BLaER1 treated with 17β-estradiol and CSF1 and Interleukin-3, amounts not matched to agents 10 nM and 100 nM (cell line): ENCODE measurements at regions not wholly inside any gene's neighbourhood (a gene's known extent, or its start where the extent isn't known, plus 50 kb on each side); places are given as distances from the start of the nearest gene placed in this dataset.

Experiments used
- H3K27ac ChIP-seq, 11 experiments: shearing (Covaris generic); formaldehyde crosslinking; 2 replicates each; pipeline ENCODE4 v1.8.1; 2022
- H3K27me3 ChIP-seq, 11 experiments: shearing (Covaris generic); formaldehyde crosslinking; 2 replicates each; pipeline ENCODE4 v1.8.1; 2022
- H3K36me3 ChIP-seq, 11 experiments: shearing (Covaris generic); formaldehyde crosslinking; 2 replicates each; pipeline ENCODE4 v1.8.1; 2022
- H3K4me1 ChIP-seq, 10 experiments: shearing (Covaris generic); formaldehyde crosslinking; 2 replicates each; pipeline ENCODE4 v1.8.1; 2022
- H3K4me2 ChIP-seq, 11 experiments: shearing (Covaris generic); formaldehyde crosslinking; 2 replicates each; pipeline ENCODE4 v1.8.1; 2022
- H3K4me3 ChIP-seq, 10 experiments: shearing (Covaris generic); formaldehyde crosslinking; 2 replicates each; pipeline ENCODE4 v1.8.1; 2022
- H3K9ac ChIP-seq, 11 experiments: shearing (Covaris generic); formaldehyde crosslinking; 2 replicates each; pipeline ENCODE4 v1.8.1; 2022
- H3K9me3 ChIP-seq, 11 experiments: shearing (Covaris generic); formaldehyde crosslinking; replicated peaks in 1 of 11; 2 replicates each; pipeline ENCODE4 v1.8.1; 2022
- H4K20me1 ChIP-seq, 11 experiments: shearing (Covaris generic); formaldehyde crosslinking; 2 replicates each; pipeline ENCODE4 v1.8.1; 2022
- Cebpa-rat ChIP-seq, 11 experiments: shearing (Covaris generic); IDR thresholded peaks; 2 replicates each; pipeline ENCODE4 v1.8.1; 2022

GRCh38 chr5:122237906-122238305 lies 74.1 kb upstream of the SNCAIP start:
- no peak overlapping the region for H3K9ac ChIP-seq

GRCh38 chr5:122252319-122252718 lies 59.7 kb upstream of the SNCAIP start:
- H3K4me1 ChIP-seq, result no peaks in the 10 kb centered on the region
- H3K9me3 ChIP-seq, result peaks cover 14 to 33% (median 24%) of the 10 kb centered on the region in 11 experiments
- no peak overlapping the region for H3K4me3 ChIP-seq
- H3K27ac ChIP-seq, result no peak overlapping the region
- no peak overlapping the region for H3K4me2 ChIP-seq
- TF ChIP-seq Cebpa-rat (IDR thresholded peaks at IDR 0.05), result no peak
- H4K20me1 ChIP-seq, result no peaks in the 10 kb centered on the region
- H3K36me3 ChIP-seq, result no peaks in the 10 kb centered on the region
- no peak overlapping the region for H3K9ac ChIP-seq
- no peaks in the 10 kb centered on the region for H3K27me3 ChIP-seq

More at GRCh38 chr5:122237906-122238305, 74.1 kb upstream of the SNCAIP start:
- no peak for TF ChIP-seq Cebpa-rat (IDR thresholded peaks at IDR 0.05)
- Histone ChIP-seq H3K4me3 (no peak overlapping the region), H4K20me1 (no peaks in the 10 kb centered on the region), H3K27me3 (no peaks in the 10 kb centered on the region), H3K36me3 (no peaks in the 10 kb centered on the region), H3K4me1 (peaks cover 0 to 5% (median 0%) of the 10 kb centered on the region in 10 experiments; a peak in 2 of 20 replicates), H3K9me3 (no peaks in the 10 kb centered on the region; a peak in 1 of 22 replicates), H3K27ac (no peak overlapping the region), H3K4me2 (no peak overlapping the region)

GRCh38 chr5:122253794-122254193 lies 58.2 kb upstream of the SNCAIP start:
- no peak overlapping the region for H3K4me2 ChIP-seq
- H3K4me3 ChIP-seq, result no peak overlapping the region
- H3K4me1 ChIP-seq, result no peaks in the 10 kb centered on the region
- no peak for TF ChIP-seq Cebpa-rat (IDR thresholded peaks at IDR 0.05)
- H3K9ac ChIP-seq, result no peak overlapping the region
- H3K9me3 ChIP-seq, result peaks cover 24 to 47% (median 34%) of the 10 kb centered on the region in 11 experiments
- H4K20me1 ChIP-seq, result no peaks in the 10 kb centered on the region
- H3K27me3 ChIP-seq, result no peaks in the 10 kb centered on the region
- no peak overlapping the region for H3K27ac ChIP-seq
- H3K36me3 ChIP-seq, result no peaks in the 10 kb centered on the region

GRCh38 chr5:122256388-122256787 lies 55.6 kb upstream of the SNCAIP start:
- TF ChIP-seq Cebpa-rat (IDR thresholded peaks at IDR 0.05), result no peak
- H3K4me3 ChIP-seq, result no peak overlapping the region
- no peaks in the 10 kb centered on the region for H3K36me3 ChIP-seq
- H3K4me1 ChIP-seq, result no peaks in the 10 kb centered on the region
- peaks cover 24 to 47% (median 34%) of the 10 kb centered on the region in 11 experiments for H3K9me3 ChIP-seq
- H3K27me3 ChIP-seq, result no peaks in the 10 kb centered on the region
- no peak overlapping the region for H3K27ac ChIP-seq
- H3K9ac ChIP-seq, result no peak overlapping the region
- no peaks in the 10 kb centered on the region for H4K20me1 ChIP-seq
- no peak overlapping the region for H3K4me2 ChIP-seq

- H3K27ac ChIP-seq, result no peak overlapping the region
- no peak for TF ChIP-seq Cebpa-rat (IDR thresholded peaks at IDR 0.05)
Observed at GRCh38 chr5:122257000-122257399, 55.0 kb upstream of the SNCAIP start.

GRCh38 chr5:122258241-122258640 lies 53.8 kb upstream of the SNCAIP start:
- Histone ChIP-seq H3K36me3 (no peaks in the 10 kb centered on the region), H4K20me1 (no peaks in the 10 kb centered on the region), H3K4me3 (no peak overlapping the region), H3K9ac (no peak overlapping the region), H3K27me3 (no peaks in the 10 kb centered on the region), H3K27ac (no peak overlapping the region), H3K4me1 (peaks cover 0 to 6% (median 0%) of the 10 kb centered on the region in 10 experiments; a peak in 5 of 20 replicates), H3K9me3 (peaks cover 22 to 36% (median 34%) of the 10 kb centered on the region in 11 experiments), H3K4me2 (no peak overlapping the region)
- no peak for TF ChIP-seq Cebpa-rat (IDR thresholded peaks at IDR 0.05)

More at GRCh38 chr5:122257000-122257399, 55.0 kb upstream of the SNCAIP start:
- H3K4me1 ChIP-seq, result no peaks in the 10 kb centered on the region
- no peak overlapping the region for H3K4me3 ChIP-seq
- H3K36me3 ChIP-seq, result no peaks in the 10 kb centered on the region
- H4K20me1 ChIP-seq, result no peaks in the 10 kb centered on the region
- no peaks in the 10 kb centered on the region for H3K27me3 ChIP-seq
- peaks cover 24 to 47% (median 34%) of the 10 kb centered on the region in 11 experiments for H3K9me3 ChIP-seq
- no peak overlapping the region for H3K4me2 ChIP-seq
- no peak overlapping the region for H3K9ac ChIP-seq

- no peak for TF ChIP-seq Cebpa-rat (IDR thresholded peaks at IDR 0.05)
- Histone ChIP-seq H3K9ac (no peak overlapping the region), H4K20me1 (no peaks in the 10 kb centered on the region), H3K4me1 (peaks cover 0 to 6% (median 0%) of the 10 kb centered on the region in 10 experiments; a peak in 5 of 20 replicates), H3K27ac (no peak overlapping the region), H3K4me3 (no peak overlapping the region), H3K9me3 (peaks cover 22 to 36% (median 34%) of the 10 kb centered on the region in 11 experiments), H3K36me3 (no peaks in the 10 kb centered on the region), H3K27me3 (no peaks in the 10 kb centered on the region), H3K4me2 (no peak overlapping the region)
Observed at GRCh38 chr5:122258840-122259239, 53.2 kb upstream of the SNCAIP start.

- no peak overlapping the region for H3K27ac ChIP-seq
- no peak overlapping the region for H3K4me3 ChIP-seq
- no peaks in the 10 kb centered on the region for H3K27me3 ChIP-seq
- peaks cover 0 to 6% (median 0%) of the 10 kb centered on the region in 10 experiments; a peak in 5 of 20 replicates for H3K4me1 ChIP-seq
- no peak overlapping the region for H3K9ac ChIP-seq
- H3K4me2 ChIP-seq, result no peak overlapping the region
- no peaks in the 10 kb centered on the region for H3K36me3 ChIP-seq
- no peaks in the 10 kb centered on the region for H4K20me1 ChIP-seq
- peaks cover 22 to 36% (median 34%) of the 10 kb centered on the region in 11 experiments for H3K9me3 ChIP-seq
- TF ChIP-seq Cebpa-rat (IDR thresholded peaks at IDR 0.05), result no peak
Observed at GRCh38 chr5:122259995-122260394, 52.0 kb upstream of the SNCAIP start.

GRCh38 chr5:122262103-122262502 lies 49.9 kb upstream of the SNCAIP start:
- no peaks in the 10 kb centered on the region for H4K20me1 ChIP-seq
- no peak overlapping the region; a peak in 1 of 22 replicates for H3K4me2 ChIP-seq
- H3K4me1 ChIP-seq, result peaks cover 0 to 6% (median 0%) of the 10 kb centered on the region in 10 experiments; a peak in 5 of 20 replicates
- no peaks in the 10 kb centered on the region for H3K36me3 ChIP-seq
- H3K9ac ChIP-seq, result no peak overlapping the region
- no peak for TF ChIP-seq Cebpa-rat (IDR thresholded peaks at IDR 0.05)
- no peaks in the 10 kb centered on the region for H3K27me3 ChIP-seq
- no peak overlapping the region for H3K4me3 ChIP-seq
- H3K27ac ChIP-seq, result no peak overlapping the region
- peaks cover 9 to 18% (median 15%) of the 10 kb centered on the region in 11 experiments for H3K9me3 ChIP-seq
